ENCODE measurements at regions not wholly inside any gene's neighbourhood (a gene's known extent, or its start where the extent isn't known, plus 50 kb on each side); places are given as distances from the start of the nearest gene placed in this dataset.

GRCh38 chr12:67498991-67499390, 149.6 kb upstream of the DYRK2 start:
- no peak for DNase-seq (ENCODE audit: low spot score)

DNA sequence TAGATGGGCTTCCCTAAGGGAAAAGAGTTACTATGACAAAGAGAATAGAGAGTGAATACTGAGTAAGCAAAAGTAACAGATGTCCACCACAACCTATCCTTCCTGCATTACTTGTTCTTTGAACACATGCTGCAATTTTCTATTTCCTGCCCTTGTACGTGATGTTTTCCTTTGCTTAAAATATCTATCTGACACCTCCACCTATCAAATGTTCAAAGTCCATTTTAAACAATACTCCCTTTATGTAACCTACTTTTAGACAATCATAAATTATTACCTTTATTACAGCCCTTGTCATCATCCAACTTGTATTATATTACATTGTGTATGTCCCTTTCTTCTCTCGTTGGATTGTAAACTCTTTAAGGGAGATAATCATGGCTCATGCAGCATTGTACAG, 147.2 kb upstream of the DYRK2 start:
- DNase-seq (ENCODE audit: low spot score) = no peak

- no peak for DNase-seq (ENCODE audit: low spot score)
Measured at GRCh38 chr12:67504026-67504425, 144.5 kb upstream of the DYRK2 start.

DNA sequence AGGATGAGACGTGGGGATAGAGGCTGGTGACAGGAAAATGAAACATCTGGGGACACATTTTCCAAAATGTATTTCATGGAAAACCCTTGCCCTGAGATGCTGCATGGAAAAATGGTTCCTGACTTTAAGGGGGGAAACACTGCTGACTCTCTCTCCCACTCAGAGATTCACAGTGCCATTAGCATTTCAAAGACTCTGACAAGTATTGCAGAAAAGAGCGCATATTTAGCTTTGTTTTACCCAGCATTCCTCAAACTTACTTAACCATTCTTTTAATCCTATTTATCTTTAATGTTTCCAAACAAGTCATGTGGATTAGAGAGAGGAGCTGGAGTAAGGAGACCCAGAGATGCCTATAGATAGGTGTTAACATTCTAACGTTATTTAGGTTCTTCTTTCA, 141.8 kb upstream of the DYRK2 start:
- DNase-seq (ENCODE audit: low spot score) = no peak

DNA sequence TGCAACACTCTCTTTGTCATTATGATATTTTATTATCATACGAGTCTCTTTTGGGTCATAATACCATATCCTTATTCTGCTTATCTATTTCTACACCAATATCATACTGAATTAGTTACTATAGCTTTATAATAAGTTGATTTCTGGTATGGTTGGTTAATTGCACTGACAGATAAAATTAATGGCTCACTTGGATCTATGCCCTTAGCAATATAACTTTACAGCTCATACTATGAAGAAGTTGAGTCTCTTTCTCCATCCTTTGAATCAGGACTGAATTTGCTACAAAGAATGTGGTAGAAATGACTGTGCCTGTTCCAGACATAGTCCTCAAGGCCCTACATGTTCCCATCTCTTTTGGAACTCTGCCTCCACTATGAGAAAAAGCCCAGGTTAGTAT, 139.7 kb upstream of the DYRK2 start:
- DNase-seq (ENCODE audit: low spot score) = no peak

DNA sequence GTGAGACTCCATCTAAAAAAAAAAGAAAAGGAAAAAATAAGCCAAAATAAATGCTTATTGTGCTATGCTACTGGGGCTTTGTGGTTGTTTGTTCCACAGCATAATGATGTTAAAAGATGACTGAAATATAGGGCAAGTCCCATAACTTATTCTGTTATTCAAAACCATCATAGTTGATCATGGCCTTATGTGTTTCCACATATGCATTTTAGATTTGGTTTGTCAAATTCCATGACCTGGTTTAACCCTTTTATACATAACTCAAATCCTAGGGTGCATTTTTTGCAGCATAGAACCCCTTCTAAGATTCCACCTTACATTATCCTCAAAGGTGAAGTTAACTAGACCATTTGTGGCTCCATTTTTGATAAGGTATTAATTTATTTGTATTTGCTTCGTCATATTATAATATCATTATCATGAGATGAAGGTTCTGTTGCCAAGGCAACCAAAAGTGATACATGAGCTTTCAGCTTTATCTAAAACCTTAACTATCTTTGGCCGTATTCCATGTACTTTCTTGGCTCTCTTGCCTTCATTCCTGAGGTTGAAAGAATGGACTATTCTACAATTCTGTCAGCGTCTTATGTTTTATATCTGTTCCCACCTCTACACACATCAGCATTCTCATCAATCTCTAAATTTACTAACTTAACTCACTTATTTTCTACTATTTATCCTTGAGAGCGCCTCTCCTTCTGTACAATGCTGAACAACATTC, 138.7 kb upstream of the DYRK2 start:
- DNase-seq (ENCODE audit: low spot score) = no peak

- no peak for DNase-seq (ENCODE audit: low spot score)
Measured at GRCh38 chr12:67512061-67512460, 136.5 kb upstream of the DYRK2 start.

DNA sequence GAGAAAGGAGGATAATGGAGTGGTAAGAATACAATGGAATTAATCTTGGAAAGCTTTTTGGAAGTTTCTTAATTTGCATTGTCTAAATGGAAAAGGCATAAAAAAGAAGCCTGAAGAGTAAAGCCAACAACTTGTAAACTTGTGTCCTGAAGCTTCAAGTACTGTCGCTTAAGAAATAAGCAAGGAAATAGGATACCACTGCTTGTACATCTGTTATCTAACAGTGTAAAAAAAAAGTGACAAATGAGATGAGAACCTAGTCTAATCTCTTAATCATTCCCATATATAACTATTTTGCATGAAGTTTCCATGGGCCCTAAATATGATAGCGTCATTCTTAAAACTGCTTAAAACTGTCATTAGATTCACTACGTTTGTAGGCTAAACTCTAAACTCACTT, 134.0 kb upstream of the DYRK2 start:
- no peak for DNase-seq (ENCODE audit: low spot score)

DNA sequence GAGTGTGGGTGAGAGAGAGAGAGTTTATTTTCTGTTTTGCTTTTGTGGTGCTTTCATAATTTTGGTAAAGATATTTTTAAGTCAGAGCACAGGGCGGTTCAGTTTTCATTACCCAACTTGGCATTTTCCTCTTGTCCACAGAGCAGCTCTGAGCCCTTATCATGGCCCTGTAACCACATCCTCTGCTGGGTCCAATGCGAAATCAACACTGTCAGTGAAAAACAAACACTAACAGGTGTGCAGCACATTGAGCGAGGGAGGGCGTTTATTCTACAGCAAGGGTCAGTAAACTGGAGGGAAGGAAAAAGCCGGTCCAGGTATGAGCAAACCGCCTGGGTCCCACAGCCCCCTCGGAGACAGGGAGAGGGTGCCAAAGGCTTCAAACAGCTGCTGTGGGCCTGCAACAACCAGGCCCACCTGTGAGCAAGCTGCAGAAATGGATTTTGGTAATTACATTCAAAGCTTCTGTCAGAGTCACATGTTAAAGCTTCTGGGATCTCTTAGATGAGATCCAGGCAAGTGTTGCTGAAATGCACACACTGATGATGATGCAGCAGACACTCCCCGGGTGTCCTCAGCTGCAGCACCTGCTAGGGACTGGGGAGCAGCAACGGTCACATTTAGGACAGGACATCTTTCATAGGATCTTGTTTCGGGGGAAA, 132.7 kb upstream of the DYRK2 start:
- peak; percentile 50 for DNase-seq (ENCODE audit: low spot score)

GRCh38 chr12:67517181-67517887, 131.2 kb upstream of the DYRK2 start:
- no peak for DNase-seq (ENCODE audit: low spot score)

- no peak for DNase-seq (ENCODE audit: low spot score)
Measured at GRCh38 chr12:67519484-67520433, 128.8 kb upstream of the DYRK2 start.

DNA sequence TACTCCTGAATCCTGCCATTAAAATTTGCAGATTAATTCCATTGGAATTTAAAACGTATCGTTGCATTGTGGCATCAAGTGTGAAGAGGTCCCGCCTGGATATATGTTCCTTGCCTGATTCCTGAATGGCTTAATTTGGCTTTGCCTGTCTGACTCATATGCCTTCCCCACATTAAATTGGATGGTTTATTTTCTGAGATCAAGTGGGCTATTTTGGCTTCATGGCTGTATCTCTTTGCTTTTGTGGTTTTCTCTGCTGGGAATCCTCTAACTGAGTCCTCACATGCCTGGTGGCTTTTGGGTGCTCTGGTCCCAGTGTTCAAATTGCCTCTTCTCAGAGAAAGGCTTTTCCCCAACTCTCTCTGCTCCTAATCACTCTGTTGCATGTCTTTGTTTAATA, 127.9 kb upstream of the DYRK2 start:
- no peak for DNase-seq (ENCODE audit: low spot score)

GRCh38 chr12:67522222-67522621, 126.3 kb upstream of the DYRK2 start:
- DNase-seq (ENCODE audit: low spot score) = no peak

GRCh38 chr12:67523538-67523937, 125.0 kb upstream of the DYRK2 start:
- DNase-seq (ENCODE audit: low spot score) = no peak

DNA sequence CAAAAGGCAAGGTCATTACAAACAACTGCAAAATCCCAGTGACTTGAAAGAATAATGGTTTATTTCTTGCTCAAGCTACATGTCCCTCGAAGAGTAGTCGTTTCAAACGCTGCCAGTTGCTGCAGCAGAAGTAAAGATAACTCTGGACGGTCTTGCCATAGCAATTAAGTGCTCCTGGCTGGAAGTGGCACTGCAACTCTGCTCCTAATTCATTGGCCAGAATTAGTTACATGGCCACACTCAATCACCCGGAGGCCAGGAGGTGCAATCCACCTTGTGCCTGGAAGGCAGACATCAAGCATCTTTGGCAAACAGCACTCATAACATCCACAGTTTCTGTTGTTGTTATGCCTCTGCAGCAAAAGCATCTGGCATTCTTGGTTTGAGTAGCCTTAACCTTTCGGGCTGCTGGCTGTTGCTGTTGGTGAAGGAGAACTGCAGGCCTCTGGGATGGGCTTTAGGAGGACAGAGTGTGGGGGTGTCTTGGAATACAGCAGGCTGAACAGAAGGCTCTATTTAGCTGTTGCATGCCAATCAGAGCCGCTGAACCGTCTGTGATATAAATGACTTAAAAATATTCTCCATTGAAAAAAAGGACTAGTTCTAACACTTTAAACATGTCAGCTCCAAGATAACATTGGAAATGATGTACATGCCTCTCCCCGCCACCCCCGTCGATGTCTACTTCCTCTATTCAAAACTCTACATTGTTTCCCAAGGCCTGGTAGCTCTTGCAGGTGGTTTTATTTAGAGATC, 123.5 kb upstream of the DYRK2 start:
- DNase-seq (ENCODE audit: low spot score) = no peak

DNA sequence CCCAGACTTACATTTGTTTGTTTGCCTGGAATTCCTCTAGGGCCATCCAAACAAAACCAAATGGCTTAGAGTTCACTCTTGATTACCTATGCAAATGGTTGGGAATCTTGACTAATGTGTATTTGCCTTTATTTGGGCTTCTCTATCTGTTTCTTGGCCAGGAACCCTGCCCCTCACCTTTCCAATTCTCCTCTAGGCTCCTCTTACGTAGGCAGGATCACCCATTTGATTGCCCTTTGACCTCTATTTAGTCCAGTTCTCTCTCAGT, 123.0 kb upstream of the DYRK2 start:
- no peak for DNase-seq (ENCODE audit: low spot score)

- DNase-seq (ENCODE audit: low spot score) = no peak
Measured at GRCh38 chr12:67526129-67526528, 122.4 kb upstream of the DYRK2 start.

DNA sequence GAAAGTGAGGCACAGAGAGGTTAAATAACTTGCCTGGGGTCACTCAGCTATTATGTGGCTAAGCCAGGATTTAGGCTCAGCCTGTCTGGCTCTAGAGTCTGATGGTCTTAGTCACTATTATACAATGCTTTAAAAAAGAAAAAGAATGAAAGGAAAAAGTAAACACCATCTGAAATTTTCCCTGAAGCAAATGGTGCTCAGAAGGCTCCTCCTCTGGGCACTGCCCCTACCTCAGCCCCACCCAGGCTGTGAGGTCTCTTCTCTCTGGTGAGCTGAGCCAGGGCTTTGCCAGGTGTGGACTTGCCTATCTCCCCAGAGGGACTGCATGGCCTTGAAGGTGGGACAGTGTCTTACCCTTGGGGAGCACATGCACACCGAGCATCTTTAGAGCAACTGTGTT, 117.5 kb upstream of the DYRK2 start:
- no peak for DNase-seq (ENCODE audit: low spot score)

DNA sequence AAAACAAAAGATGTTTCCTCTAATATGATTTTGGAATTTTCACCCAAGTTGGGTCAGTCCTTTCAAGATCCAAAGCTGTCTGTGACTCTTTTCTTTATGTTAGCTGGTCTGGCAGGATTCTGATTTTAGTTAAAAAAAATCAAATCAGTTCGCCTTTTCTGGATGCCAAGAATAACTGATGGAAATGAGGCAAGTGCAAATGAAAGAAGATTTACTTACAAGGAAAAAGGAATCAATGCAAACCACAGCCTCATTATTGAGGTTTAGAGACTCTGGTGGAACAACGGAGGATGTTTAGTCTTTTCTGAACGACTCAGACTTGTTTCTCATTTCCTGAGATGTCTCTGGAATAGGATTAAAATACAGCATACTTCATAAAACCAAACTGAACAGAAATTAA, 117.0 kb upstream of the DYRK2 start:
- DNase-seq (ENCODE audit: low spot score) = no peak

- DNase-seq (ENCODE audit: low spot score) = no peak
Measured at GRCh38 chr12:67533159-67533558, 115.4 kb upstream of the DYRK2 start.

DNA sequence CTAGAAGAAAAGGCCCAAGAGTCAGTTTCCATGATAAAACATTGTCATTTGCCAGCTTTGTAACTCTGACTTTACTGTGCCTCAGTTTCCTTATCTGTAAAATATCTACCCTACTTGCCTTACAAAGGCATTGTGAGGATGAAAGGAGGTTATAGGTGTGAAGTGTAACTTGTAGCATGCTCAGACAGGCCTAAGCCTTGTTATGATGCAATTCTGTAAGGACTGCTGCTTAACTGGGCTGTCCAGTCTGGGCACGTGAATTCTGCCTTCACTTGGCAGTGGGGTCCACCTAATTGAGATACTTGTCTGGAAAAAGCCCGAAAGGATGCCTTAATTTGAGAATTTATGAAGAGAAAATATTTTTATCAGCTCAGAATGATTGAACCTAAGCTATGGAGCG, 114.5 kb upstream of the DYRK2 start:
- no peak for DNase-seq (ENCODE audit: low spot score)

DNA sequence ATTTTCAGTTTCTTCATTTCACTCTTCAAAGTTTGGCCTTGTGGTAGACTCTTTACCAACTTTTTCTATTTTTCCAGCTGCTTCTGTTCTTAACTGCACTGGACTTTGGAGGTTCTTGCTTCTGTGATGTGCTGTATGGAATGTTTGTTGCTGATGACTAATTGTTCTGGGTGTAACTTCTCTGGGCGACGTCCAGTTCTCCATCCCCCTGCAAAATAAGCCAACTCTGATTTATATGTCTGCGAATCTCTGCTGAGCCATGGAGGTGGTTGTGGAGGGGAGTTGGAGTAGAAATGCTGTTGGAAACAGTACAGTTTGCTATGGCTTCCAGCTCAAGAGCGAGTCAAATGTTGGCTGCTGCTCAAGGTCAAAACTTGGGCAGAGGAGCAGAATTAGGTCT, 113.9 kb upstream of the DYRK2 start:
- DNase-seq (ENCODE audit: low spot score) = no peak

Data from CD4-positive, alpha-beta T cell treated with Interleukin-2 at 100 ng/mL for 4 hours (primary cell).